H1 (cell line): ENCODE measurements at regions not wholly inside any gene's neighbourhood (a gene's known extent, or its start where the extent isn't known, plus 50 kb on each side); places are given as distances from the start of the nearest gene placed in this dataset.

Experiments used
- CTCF ChIA-PET: fragments of 300-600 bp; sonication (Branson Sonifier 250); formaldehyde crosslinking; loops from one replicate; lab custom pipeline; 2021; ENCODE audit not compliant: partially characterized antibody; lab: Charles Lee
- POLR2A ChIA-PET: fragments of 300-600 bp; sonication (Branson Sonifier 250); formaldehyde crosslinking; loops from one replicate; lab custom pipeline; 2021; ENCODE audit warnings: inconsistent platforms; ENCODE audit not compliant: partially characterized antibody; lab: Charles Lee
- DNase-seq, 2 experiments: peaks; one replicate each; pipeline versions ENCODE4 v3.0.0 to v3.0.0-alpha.2; 2010 to 2022; ENCODE audit warnings: low spot score in 2 of 2, low read depth in 1 of 2, mixed read lengths in 1 of 2
- FAIRE-seq: peaks from 2 replicates; lab custom pipeline; 2011; peaks lifted over from hg19 to GRCh38; lab: Jason Lieb, UNC
- H2AFZ ChIP-seq: 2 replicates; pipeline ENCODE4 v1.8.1; 2012; ENCODE audit warnings: low read length, inconsistent platforms
- H2AK5ac ChIP-seq: 2 replicates; pipeline ENCODE4 v1.6.1; 2013; ENCODE audit warnings: low read depth, low read length
- H2BK120ac ChIP-seq: replicated peaks from 2 replicates; pipeline ENCODE3; 2013; ENCODE audit warnings: low read depth, low read length, inconsistent platforms
- H2BK12ac ChIP-seq: 2 replicates; pipeline ENCODE4 v1.6.1; 2013; ENCODE audit warnings: low read depth, low read length
- H2BK15ac ChIP-seq: 2 replicates; pipeline ENCODE4 v1.6.1; 2013; ENCODE audit warnings: low read length
- H2BK20ac ChIP-seq: 2 replicates; pipeline ENCODE4 v1.6.1; 2013; ENCODE audit warnings: low read length
- H2BK5ac ChIP-seq: 2 replicates; pipeline ENCODE4 v1.6.1; 2013; ENCODE audit warnings: low read depth, low read length
- H3K14ac ChIP-seq: 2 replicates; pipeline ENCODE4 v1.6.1; 2013; ENCODE audit warnings: inconsistent platforms; ENCODE audit not compliant: insufficient read length
- H3K18ac ChIP-seq: 2 replicates; pipeline ENCODE4 v1.6.1; 2013; ENCODE audit warnings: low read length; ENCODE audit errors: extremely low read depth
- H3K23ac ChIP-seq: 2 replicates; pipeline ENCODE4 v1.6.1; 2013; ENCODE audit warnings: inconsistent platforms; ENCODE audit not compliant: insufficient read length
- H3K23me2 ChIP-seq: 2 replicates; pipeline ENCODE4 v1.6.1; 2013; ENCODE audit warnings: low read depth, low read length
- H3K27ac ChIP-seq: 2 replicates; pipeline ENCODE4 v1.6.1; 2011; ENCODE audit warnings: low read depth, low read length, inconsistent platforms
- H3K27me3 ChIP-seq, 4 experiments: replicated peaks in 1 of 4; 1 replicate in 1 of 4; 2 replicates in 3 of 4; pipeline versions ENCODE4 v1.6.1 to v1.8.1; 2011 to 2013; ENCODE audit warnings: low read length in 3 of 4, mild to moderate bottlenecking in 3 of 4, inconsistent platforms in 2 of 4, mixed read lengths in 2 of 4, moderate library complexity in 1 of 4; ENCODE audit not compliant: control insufficient read depth in 3 of 4, insufficient read depth in 3 of 4; ENCODE audit errors: extremely low read depth in 1 of 4
- H3K36me3 ChIP-seq, 4 experiments: 2 replicates each; pipeline versions ENCODE4 v1.6.1 to v1.8.1; 2011 to 2013; ENCODE audit warnings: mild to moderate bottlenecking in 4 of 4, low read length in 3 of 4, moderate library complexity in 2 of 4, control low read depth in 1 of 4, inconsistent platforms in 1 of 4; ENCODE audit not compliant: insufficient read depth in 4 of 4, control insufficient read depth in 2 of 4
- H3K4ac ChIP-seq: replicated peaks from 2 replicates; pipeline ENCODE3; 2013; ENCODE audit warnings: low read length, low read depth, mixed read lengths, inconsistent platforms; ENCODE audit not compliant: insufficient read length
- H3K4me1 ChIP-seq, 4 experiments: replicated peaks in 1 of 4; 1 replicate in 1 of 4; 2 replicates in 3 of 4; pipeline versions ENCODE4 v1.6.1 to v1.8.1; 2011 to 2013; ENCODE audit warnings: low read length in 3 of 4, inconsistent platforms in 2 of 4, mixed read lengths in 1 of 4; ENCODE audit not compliant: insufficient read depth in 4 of 4, control insufficient read depth in 3 of 4
- H3K4me2 ChIP-seq, 2 experiments: 2 replicates each; pipeline versions ENCODE4 v1.6.1 to v1.8.1; 2011 to 2013; ENCODE audit warnings: low read depth in 2 of 2, low read length in 2 of 2, control low read depth in 1 of 2, inconsistent platforms in 1 of 2, mild to moderate bottlenecking in 1 of 2; ENCODE audit not compliant: insufficient read depth in 1 of 2
- H3K4me3 ChIP-seq, 4 experiments: fragments of 200-600, 300-600 bp in 1 of 4; sonication (generic), shearing (Covaris generic), sonication (Bioruptor Twin) in 1 of 4; 2 replicates each; pipeline versions ENCODE4 v1.5.1 to v1.8.1; 2011 to 2016; ENCODE audit warnings: low read length in 4 of 4, low read depth in 3 of 4, control low read depth in 2 of 4, inconsistent platforms in 2 of 4, mild to moderate bottlenecking in 2 of 4, mixed read lengths in 1 of 4, moderate library complexity in 1 of 4; ENCODE audit not compliant: insufficient read depth in 2 of 4; ENCODE audit errors: extremely low read depth in 1 of 4
- H3K56ac ChIP-seq: replicated peaks from 2 replicates; pipeline ENCODE3; 2013; ENCODE audit warnings: low read depth, mild to moderate bottlenecking, mixed read lengths, low read length, inconsistent platforms; ENCODE audit not compliant: insufficient read length
- H3K79me1 ChIP-seq: 2 replicates; pipeline ENCODE4 v1.6.1; 2013; ENCODE audit warnings: low read depth, low read length, control low read depth
- H3K79me2 ChIP-seq, 2 experiments: 2 replicates each; pipeline versions ENCODE4 v1.6.1 to v1.8.1; 2012 to 2013; ENCODE audit warnings: low read length in 2 of 2, mild to moderate bottlenecking in 2 of 2, inconsistent platforms in 1 of 2; ENCODE audit not compliant: insufficient read depth in 2 of 2, control insufficient read depth in 1 of 2
- H3K9ac ChIP-seq, 4 experiments: replicated peaks in 1 of 4; 1 replicate in 1 of 4; 2 replicates in 3 of 4; pipeline versions ENCODE4 v1.6.1 to v1.8.1; 2011 to 2013; ENCODE audit warnings: low read depth in 3 of 4, low read length in 3 of 4, control low read depth in 2 of 4, mild to moderate bottlenecking in 2 of 4, moderate library complexity in 2 of 4, inconsistent platforms in 1 of 4; ENCODE audit errors: extremely low read depth in 1 of 4
- H3K9me3 ChIP-seq, 2 experiments: 2 replicates each; pipeline versions ENCODE4 v1.6.1 to v1.8.1; 2012 to 2013; ENCODE audit warnings: mild to moderate bottlenecking in 2 of 2, moderate library complexity in 2 of 2, control low read depth in 1 of 2, inconsistent platforms in 1 of 2, low read depth in 1 of 2, low read length in 1 of 2, mixed read lengths in 1 of 2; ENCODE audit not compliant: insufficient read depth in 2 of 2
- H4K20me1 ChIP-seq, 2 experiments: replicated peaks in 1 of 2; 2 replicates each; pipeline versions ENCODE3 to v1.8.1; 2011 to 2013; ENCODE audit warnings: inconsistent platforms in 2 of 2, low read length in 2 of 2, mild to moderate bottlenecking in 1 of 2; ENCODE audit not compliant: insufficient read depth in 2 of 2, control insufficient read depth in 1 of 2
- H4K5ac ChIP-seq: 2 replicates; pipeline ENCODE4 v1.6.1; 2013; ENCODE audit warnings: low read length, low read depth, mixed read lengths, inconsistent platforms; ENCODE audit not compliant: insufficient read length
- H4K8ac ChIP-seq: 2 replicates; pipeline ENCODE4 v1.8.0; 2013; ENCODE audit warnings: mild to moderate bottlenecking, moderate library complexity, low read length, inconsistent platforms; ENCODE audit not compliant: insufficient read depth; ENCODE audit errors: extremely low read depth
- H4K91ac ChIP-seq: replicated peaks from 2 replicates; pipeline ENCODE3; 2013; ENCODE audit warnings: low read length, mixed read lengths, inconsistent platforms; ENCODE audit not compliant: insufficient read length
- CTBP2 ChIP-seq: IDR thresholded peaks from 2 replicates; pipeline ENCODE4 v1.7.0; 2011; ENCODE audit warnings: borderline replicate concordance, mild to moderate bottlenecking, moderate library complexity, mixed read lengths, low read length; ENCODE audit not compliant: insufficient read depth, insufficient read length
- EGR1 ChIP-seq: IDR thresholded peaks from 2 replicates; pipeline ENCODE4 v1.6.1; 2011; ENCODE audit warnings: low read depth, low read length, borderline replicate concordance
- EP300 ChIP-seq, 2 experiments: IDR thresholded peaks; 1 replicate in 1 of 2; 2 replicates in 1 of 2; pipeline ENCODE4 v1.6.1; 2011 to 2012; ENCODE audit warnings: low read depth in 2 of 2, low read length in 2 of 2, mild to moderate bottlenecking in 2 of 2, borderline replicate concordance in 1 of 2, inconsistent platforms in 1 of 2, moderate library complexity in 1 of 2
- FOSL1 ChIP-seq: IDR thresholded peaks from 2 replicates; pipeline ENCODE4 v1.6.1; 2011; ENCODE audit warnings: mild to moderate bottlenecking, low read depth, low read length, moderate library complexity; ENCODE audit not compliant: insufficient read depth
- JUN ChIP-seq: IDR thresholded peaks from 2 replicates; pipeline ENCODE4 v1.6.1; 2011; ENCODE audit warnings: low read depth, mild to moderate bottlenecking, improper control_type of control experiment, low read length
- POLR2A ChIP-seq, 2 experiments: IDR thresholded peaks; 1 replicate in 1 of 2; 2 replicates in 1 of 2; pipeline ENCODE4 v1.6.1; 2011; ENCODE audit warnings: low read depth in 2 of 2, low read length in 2 of 2, mild to moderate bottlenecking in 2 of 2; ENCODE audit errors: control extremely low read depth in 1 of 2
- RBBP5 ChIP-seq: IDR thresholded peaks from 2 replicates; pipeline ENCODE4 v1.7.1; 2012; ENCODE audit warnings: low read depth, mild to moderate bottlenecking, inconsistent platforms, low read length, moderate library complexity, borderline replicate concordance
- SIRT6 ChIP-seq: IDR thresholded peaks from one replicate; pipeline ENCODE4 v1.7.1; 2012; ENCODE audit warnings: low read length, inconsistent platforms
- TCF12 ChIP-seq: IDR thresholded peaks from 2 replicates; pipeline ENCODE4 v1.6.1; 2011; ENCODE audit warnings: low read depth, mild to moderate bottlenecking, low read length
- WGBS, 2 experiments: shearing (Covaris generic) in 1 of 2; methylation state at CpG; one replicate each; pipeline versions ENCODE4 v1.1.6 to v1.1.7; 2013 to 2015; ENCODE audit warnings: low lambda C conversion rate in 2 of 2, mixed read lengths in 2 of 2, inconsistent platforms in 1 of 2, low coverage in 1 of 2, missing lambda C conversion rate in 1 of 2; ENCODE audit not compliant: insufficient replicate concordance in 2 of 2, insufficient coverage in 1 of 2, insufficient read length in 1 of 2; ENCODE audit errors: extremely low coverage in 1 of 2, missing lambda C conversion rate in 1 of 2; 5-methylcytosine and 5-hydroxymethylcytosine counted together

- H2AK5ac ChIP-seq: no peak overlapping the region
- peak overlapping the region; percentile 27; the same call in 1 of the 2 replicates for H2BK12ac ChIP-seq
- no peaks in the 10 kb centered on the region for H3K79me2 ChIP-seq
- H3K4me3 ChIP-seq: no peak overlapping the region
- CTCF ChIA-PET: no interaction called here
- DNase-seq (no peak), FAIRE-seq (no peak)
- POLR2A ChIA-PET: no interaction called here
- no peaks in the 10 kb centered on the region for H3K27me3 ChIP-seq
- no peak overlapping the region for H4K91ac ChIP-seq
- H3K36me3 ChIP-seq: no peaks in the 10 kb centered on the region
- H4K20me1 ChIP-seq: no peaks in the 10 kb centered on the region
- H2BK120ac ChIP-seq: no peak overlapping the region
- no peak overlapping the region for H2BK15ac ChIP-seq
- no peak overlapping the region for H3K18ac ChIP-seq
- no peak overlapping the region for H3K4me2 ChIP-seq
- no peaks in the 10 kb centered on the region for H3K23me2 ChIP-seq
- peak overlapping the region; percentile 80; the same call in 1 of the 2 replicates for H2BK20ac ChIP-seq
- no peak overlapping the region for H3K23ac ChIP-seq
- no peaks in the 10 kb centered on the region for H3K4me1 ChIP-seq
- H2BK5ac ChIP-seq: no peak overlapping the region; the same call in 1 of the 2 replicates
- no peak overlapping the region; the same call in 1 of the 2 replicates for H2AFZ ChIP-seq
- H3K27ac ChIP-seq: no peak overlapping the region
- H3K4ac ChIP-seq: no peak overlapping the region
- H4K8ac ChIP-seq: no peak overlapping the region; the same call in 1 of the 2 replicates
- no peak overlapping the region for H3K14ac ChIP-seq
- 94% methylated on average over 1 of the region's 1 CpG; no CpG with 5 or more reads in 1 of the 2 experiments for WGBS, 2 experiments
- no peaks in the 10 kb centered on the region for H3K79me1 ChIP-seq
- TF ChIP-seq SIRT6: no peak
- no peak for TF ChIP-seq CTBP2
- no peak for TF ChIP-seq JUN
- no peak for TF ChIP-seq POLR2A (IDR thresholded peaks at IDR 0.05; ENCODE audit: control extremely low read depth in 1 of 2, low read depth in 2 of 2, low read length in 2 of 2)
- no peak for TF ChIP-seq EP300 (IDR thresholded peaks at IDR 0.05; ENCODE audit: borderline replicate concordance in 1 of 2, low read depth in 2 of 2, low read length in 2 of 2)
- TF ChIP-seq TCF12: no peak
- TF ChIP-seq EGR1: no peak
- no peak for TF ChIP-seq FOSL1
- TF ChIP-seq RBBP5: no peak
- TF ChIP-seq, all 59 proteins: peak for 0
- Histone ChIP-seq H3K9me3 (no peaks in the 10 kb centered on the region), H4K5ac (no peak overlapping the region), H3K56ac (no peak overlapping the region), H3K9ac (no peak overlapping the region)
Observed at GRCh38 chr2:22703286-22703920, 681.6 kb upstream of the KLHL29 start.
